Sigmoid colon (tissue), 4 donors: ENCODE measurements at regions not wholly inside any gene's neighbourhood (a gene's known extent, or its start where the extent isn't known, plus 50 kb on each side); places are given as distances from the start of the nearest gene placed in this dataset.

Experiments
- CTCF ChIP-seq, 4 experiments: fragments of 450-650 bp in 3 of 4; fragments of 200-600 bp in 1 of 4; IDR thresholded peaks; one replicate each; pipeline ENCODE4 v1.5.1; 2016 to 2019; ENCODE audit warnings: antibody characterized with exemption in 4 of 4, mild to moderate bottlenecking in 3 of 4, moderate library complexity in 2 of 4
- EP300 ChIP-seq, 4 donors: sonication (generic); formaldehyde crosslinking; IDR thresholded peaks; one replicate each; pipeline ENCODE4 v1.6.1; 2017; ENCODE audit warnings: antibody characterized with exemption in 4 of 4
- POLR2A ChIP-seq, 2 donors: fragments of 450-650 bp; IDR thresholded peaks; one replicate each; pipeline ENCODE4 v1.6.1; 2016; ENCODE audit warnings: antibody characterized with exemption in 2 of 2, mild to moderate bottlenecking in 2 of 2, moderate library complexity in 2 of 2
- POLR2AphosphoS5 ChIP-seq, 4 donors: sonication (generic); formaldehyde crosslinking; IDR thresholded peaks; one replicate each; pipeline ENCODE4 v1.6.1; 2017; ENCODE audit warnings: antibody characterized with exemption in 4 of 4

GRCh38 chr2:14923820-14924580 is 291.5 kb downstream of the LRATD1 start:
- TF ChIP-seq CTCF (IDR thresholded peaks at IDR 0.05) (no peak), EP300 (IDR thresholded peaks at IDR 0.05) (no peak), POLR2AphosphoS5 (IDR thresholded peaks at IDR 0.05) (no peak), POLR2A (IDR thresholded peaks at IDR 0.05) (no peak)
